Neural progenitor cell (in vitro differentiated cells): ENCODE measurements at regions not wholly inside any gene's neighbourhood (a gene's known extent, or its start where the extent isn't known, plus 50 kb on each side); places are given as distances from the start of the nearest gene placed in this dataset.
"Not testable (repeated sequence)": the region's sequence is repeated elsewhere in the genome, so short reads cannot be mapped to it uniquely, and the experiment has no call there.

Source experiments
- DNase-seq: peaks from one replicate; pipeline ENCODE4 v3.0.0-alpha.2; 2016; ENCODE audit warnings: low spot score
- H2AFZ ChIP-seq: fragments of 200-600 bp; sonication (generic); replicated peaks from 2 replicates; pipeline ENCODE4 v1.6.1; 2016; ENCODE audit warnings: antibody characterized with exemption
- H3F3A ChIP-seq: fragments of 200-600 bp; sonication (generic); 2 replicates; pipeline ENCODE4 v1.6.1; 2016; ENCODE audit warnings: antibody characterized with exemption, low read depth
- H3K27ac ChIP-seq: fragments of 200-600 bp; sonication (generic); 2 replicates; pipeline ENCODE4 v1.5.1; 2016; ENCODE audit warnings: mild to moderate bottlenecking
- H3K27me3 ChIP-seq: fragments of 200-600 bp; sonication (generic); 2 replicates; pipeline ENCODE4 v1.6.1; 2016; ENCODE audit warnings: mild to moderate bottlenecking, moderate library complexity
- H3K36me3 ChIP-seq: fragments of 200-600 bp; sonication (generic); 2 replicates; pipeline ENCODE4 v1.5.1; 2016
- H3K4me1 ChIP-seq: fragments of 200-600 bp; sonication (generic); 2 replicates; pipeline ENCODE4 v1.6.1; 2016; ENCODE audit warnings: mixed run types
- H3K4me2 ChIP-seq: fragments of 200-600 bp; sonication (generic); 2 replicates; pipeline ENCODE4 v1.6.1; 2016
- H3K4me3 ChIP-seq: fragments of 200-600 bp; sonication (generic); 2 replicates; pipeline ENCODE4 v1.5.1; 2016
- H3K79me2 ChIP-seq: fragments of 200-600 bp; sonication (generic); 2 replicates; pipeline ENCODE4 v1.6.1; 2016; ENCODE audit warnings: low read depth
- H3K9ac ChIP-seq: fragments of 200-600 bp; sonication (generic); 2 replicates; pipeline ENCODE4 v1.6.1; 2016
- H3K9me3 ChIP-seq: fragments of 200-600 bp; sonication (generic); 2 replicates; pipeline ENCODE4 v1.5.1; 2016; ENCODE audit warnings: low read depth
- H4K20me1 ChIP-seq: fragments of 200-600 bp; sonication (generic); 2 replicates; pipeline ENCODE4 v1.6.1; 2016; ENCODE audit warnings: low read depth
- H3K27ac Mint-ChIP-seq: 3 replicates; pipeline ENCODE4 v1.8.0; 2021; ENCODE audit warnings: mixed read lengths
- H3K27me3 Mint-ChIP-seq: 2 replicates; pipeline ENCODE4 v1.8.0; 2022; ENCODE audit warnings: low read depth, mild to moderate bottlenecking, inconsistent platforms, moderate library complexity, mixed read lengths; ENCODE audit not compliant: insufficient read depth
- H3K36me3 Mint-ChIP-seq: 3 replicates; pipeline ENCODE4 v1.8.0; 2021; ENCODE audit warnings: mixed read lengths
- H3K4me1 Mint-ChIP-seq: 3 replicates; pipeline ENCODE4 v1.8.0; 2021; ENCODE audit warnings: mixed read lengths
- H3K4me3 Mint-ChIP-seq: 3 replicates; pipeline ENCODE4 v1.8.0; 2021; ENCODE audit warnings: mild to moderate bottlenecking, moderate library complexity, mixed read lengths
- H3K9me3 Mint-ChIP-seq: 3 replicates; pipeline ENCODE4 v1.8.0; 2020; ENCODE audit warnings: mixed read lengths
- EZH2 ChIP-seq: fragments of 200-600 bp; sonication (generic); IDR thresholded peaks from 2 replicates; pipeline ENCODE4 v1.6.1; 2017; ENCODE audit warnings: antibody characterized with exemption, mild to moderate bottlenecking, moderate library complexity
- EZH2phosphoT487 ChIP-seq: fragments of 200-600 bp; sonication (generic); IDR thresholded peaks from 2 replicates; pipeline ENCODE4 v1.6.1; 2017; ENCODE audit warnings: antibody characterized with exemption
- TF ChIP-seq, protein P1 (sequence below): fragments of 200-600 bp; sonication (generic); IDR thresholded peaks from 2 replicates; pipeline ENCODE4 v1.5.1; 2017; ENCODE audit warnings: antibody characterized with exemption, mild to moderate bottlenecking

DNA sequence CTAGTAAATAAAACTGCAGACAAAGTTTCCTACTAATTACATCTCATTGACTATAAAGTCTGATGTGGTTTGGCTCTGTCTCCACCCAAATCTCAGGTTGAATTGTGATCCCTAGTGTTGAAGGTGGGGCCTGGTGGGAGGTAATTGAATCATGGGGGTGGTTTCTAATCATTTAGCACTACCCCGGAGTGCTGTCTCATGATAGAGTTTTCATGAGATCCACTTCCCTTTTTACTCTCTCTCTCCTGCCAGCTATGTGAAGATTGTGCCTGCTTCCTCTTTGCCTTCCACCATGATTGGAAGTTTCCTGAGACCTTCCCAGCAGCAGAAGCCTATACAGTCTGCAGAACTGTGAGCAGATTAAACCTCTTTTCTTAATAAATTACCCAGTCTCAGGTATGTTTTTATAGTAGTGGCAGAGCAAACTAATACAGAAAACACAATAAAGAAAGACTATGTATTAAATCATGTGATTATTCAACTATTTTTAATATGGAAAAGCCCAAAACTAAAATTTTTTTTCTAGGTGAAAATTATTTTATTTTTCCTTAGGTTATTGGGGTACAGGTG lies 232.1 kb downstream of the FZD1 start:
- H3K9me3 Mint-ChIP-seq = peaks cover 30% of the 10 kb centered on the region
- H2AFZ ChIP-seq = no peak overlapping the region
- no peaks in the 10 kb centered on the region for H3K9me3 ChIP-seq
- no peaks in the 10 kb centered on the region for H3K36me3 Mint-ChIP-seq
- no peaks in the 10 kb centered on the region for H3K27me3 ChIP-seq
- H3K27ac ChIP-seq = no peak overlapping the region
- H3K4me3 Mint-ChIP-seq = no peak overlapping the region
- no peaks in the 10 kb centered on the region for H3K4me1 ChIP-seq
- H3K4me1 Mint-ChIP-seq = no peaks in the 10 kb centered on the region
- TF ChIP-seq EZH2phosphoT487 (no peak), EZH2 (no peak)
- TF ChIP-seq, protein P1, sequence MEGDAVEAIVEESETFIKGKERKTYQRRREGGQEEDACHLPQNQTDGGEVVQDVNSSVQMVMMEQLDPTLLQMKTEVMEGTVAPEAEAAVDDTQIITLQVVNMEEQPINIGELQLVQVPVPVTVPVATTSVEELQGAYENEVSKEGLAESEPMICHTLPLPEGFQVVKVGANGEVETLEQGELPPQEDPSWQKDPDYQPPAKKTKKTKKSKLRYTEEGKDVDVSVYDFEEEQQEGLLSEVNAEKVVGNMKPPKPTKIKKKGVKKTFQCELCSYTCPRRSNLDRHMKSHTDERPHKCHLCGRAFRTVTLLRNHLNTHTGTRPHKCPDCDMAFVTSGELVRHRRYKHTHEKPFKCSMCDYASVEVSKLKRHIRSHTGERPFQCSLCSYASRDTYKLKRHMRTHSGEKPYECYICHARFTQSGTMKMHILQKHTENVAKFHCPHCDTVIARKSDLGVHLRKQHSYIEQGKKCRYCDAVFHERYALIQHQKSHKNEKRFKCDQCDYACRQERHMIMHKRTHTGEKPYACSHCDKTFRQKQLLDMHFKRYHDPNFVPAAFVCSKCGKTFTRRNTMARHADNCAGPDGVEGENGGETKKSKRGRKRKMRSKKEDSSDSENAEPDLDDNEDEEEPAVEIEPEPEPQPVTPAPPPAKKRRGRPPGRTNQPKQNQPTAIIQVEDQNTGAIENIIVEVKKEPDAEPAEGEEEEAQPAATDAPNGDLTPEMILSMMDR = no peak
- no peak overlapping the region for H3K27ac Mint-ChIP-seq
- H3K36me3 ChIP-seq = no peaks in the 10 kb centered on the region
- H3K9ac ChIP-seq = no peak overlapping the region
- no peak overlapping the region for H3K4me3 ChIP-seq
- no peaks in the 10 kb centered on the region for H3F3A ChIP-seq
- H3K79me2 ChIP-seq = no peaks in the 10 kb centered on the region
- H4K20me1 ChIP-seq = no peaks in the 10 kb centered on the region
- DNase-seq = no peak
- no peak overlapping the region for H3K4me2 ChIP-seq
- peaks cover 3% of the 10 kb centered on the region for H3K27me3 Mint-ChIP-seq

DNA sequence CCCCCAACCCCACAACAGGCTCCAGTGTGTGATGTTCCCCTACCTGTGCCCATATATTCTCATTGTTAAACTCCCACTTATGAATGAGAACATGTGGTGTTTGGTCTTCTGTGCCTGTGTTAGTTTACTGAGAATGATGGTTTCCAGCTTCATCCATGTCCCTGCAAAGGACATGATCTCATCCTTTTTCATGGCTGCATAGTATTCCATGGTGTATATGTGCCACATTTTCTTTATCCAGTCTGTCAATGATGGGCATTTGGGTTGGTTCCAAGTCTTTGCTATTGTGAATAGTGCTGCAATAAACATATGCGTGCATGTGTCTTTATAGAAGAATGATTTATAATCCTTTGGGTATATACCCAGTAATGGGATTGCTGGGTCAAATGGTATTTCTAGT lies 233.0 kb downstream of the FZD1 start:
- not testable (repeated sequence) for H3K4me2 ChIP-seq, H3K4me3 Mint-ChIP-seq, H3K4me3 ChIP-seq, H3K4me1 ChIP-seq, H3K9ac ChIP-seq, H3K79me2 ChIP-seq, H3K27me3 ChIP-seq, H3K36me3 ChIP-seq, H3K27ac ChIP-seq, H3F3A ChIP-seq, H3K27ac Mint-ChIP-seq, H2AFZ ChIP-seq, DNase-seq, H3K27me3 Mint-ChIP-seq, H3K4me1 Mint-ChIP-seq, H4K20me1 ChIP-seq, H3K36me3 Mint-ChIP-seq, H3K9me3 ChIP-seq
- H3K9me3 Mint-ChIP-seq = peaks cover 34% of the 10 kb centered on the region

GRCh38 chr7:91503934-91504555 lies 239.8 kb downstream of the FZD1 start:
- no peaks in the 10 kb centered on the region for H3K4me1 ChIP-seq
- no peak overlapping the region for H3K4me2 ChIP-seq
- H3K4me3 ChIP-seq = no peak overlapping the region
- H3K27me3 Mint-ChIP-seq = no peaks in the 10 kb centered on the region
- H3K9ac ChIP-seq = no peak overlapping the region
- H3K4me3 Mint-ChIP-seq = no peak overlapping the region
- H3K4me1 Mint-ChIP-seq = no peaks in the 10 kb centered on the region
- H3K27ac Mint-ChIP-seq = no peak overlapping the region
- peaks cover 27% of the 10 kb centered on the region for H3K9me3 Mint-ChIP-seq
- no peaks in the 10 kb centered on the region for H4K20me1 ChIP-seq
- no peaks in the 10 kb centered on the region for H3K27me3 ChIP-seq
- no peaks in the 10 kb centered on the region for H3F3A ChIP-seq
- H3K79me2 ChIP-seq = no peaks in the 10 kb centered on the region
- no peaks in the 10 kb centered on the region for H3K36me3 ChIP-seq
- TF ChIP-seq EZH2phosphoT487 (no peak), EZH2 (no peak)
- TF ChIP-seq, protein P1 = no peak
- no peaks in the 10 kb centered on the region for H3K9me3 ChIP-seq
- no peak overlapping the region for H3K27ac ChIP-seq
- H2AFZ ChIP-seq = no peak overlapping the region
- DNase-seq = no peak
- no peaks in the 10 kb centered on the region for H3K36me3 Mint-ChIP-seq

- no peak overlapping the region for H3K4me3 Mint-ChIP-seq
- no peaks in the 10 kb centered on the region for H3K4me1 Mint-ChIP-seq
- no peaks in the 10 kb centered on the region for H3F3A ChIP-seq
- H3K36me3 Mint-ChIP-seq = peaks cover 2% of the 10 kb centered on the region
- no peaks in the 10 kb centered on the region for H3K4me1 ChIP-seq
- H3K9ac ChIP-seq = no peak overlapping the region
- no peak overlapping the region for H3K4me3 ChIP-seq
- no peak overlapping the region for H3K27ac ChIP-seq
- H3K36me3 ChIP-seq = no peaks in the 10 kb centered on the region
- no peak overlapping the region for H3K27ac Mint-ChIP-seq
- H3K27me3 ChIP-seq = no peaks in the 10 kb centered on the region
- no peaks in the 10 kb centered on the region for H3K9me3 ChIP-seq
- H4K20me1 ChIP-seq = no peaks in the 10 kb centered on the region
- H3K27me3 Mint-ChIP-seq = no peaks in the 10 kb centered on the region
- TF ChIP-seq EZH2phosphoT487 (no peak), EZH2 (no peak)
- TF ChIP-seq, protein P1 = no peak
- H3K79me2 ChIP-seq = no peaks in the 10 kb centered on the region
- peaks cover 25% of the 10 kb centered on the region for H3K9me3 Mint-ChIP-seq
- H2AFZ ChIP-seq = no peak overlapping the region
- no peak for DNase-seq
- no peak overlapping the region for H3K4me2 ChIP-seq
These were observed 240.7 kb downstream of the FZD1 start for GRCh38 chr7:91504919-91505318.

DNA sequence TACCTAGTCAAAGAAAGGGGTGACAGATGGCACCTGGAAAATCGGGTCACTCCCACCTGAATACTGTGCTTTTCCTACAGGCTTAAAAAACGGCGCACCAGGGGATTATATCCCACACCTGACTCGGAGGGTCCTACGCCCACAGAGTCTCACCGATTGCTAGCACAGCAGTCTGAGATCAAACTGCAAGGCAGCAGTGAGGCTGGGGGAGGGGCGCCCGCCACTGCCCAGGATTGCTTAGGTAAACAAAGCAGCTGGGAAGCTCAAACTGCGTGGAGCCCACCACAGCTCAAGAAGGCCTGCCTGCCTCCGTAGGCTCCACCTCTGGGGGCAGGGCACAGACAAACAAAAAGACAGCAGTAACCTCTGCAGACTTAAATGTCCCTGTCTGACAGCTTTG lies 242.7 kb downstream of the FZD1 start:
- not testable (repeated sequence) for H3F3A ChIP-seq, H3K4me3 ChIP-seq, H3K27ac Mint-ChIP-seq, H3K27me3 Mint-ChIP-seq, H3K4me1 Mint-ChIP-seq, H3K4me3 Mint-ChIP-seq, H2AFZ ChIP-seq, H3K9ac ChIP-seq, H3K9me3 ChIP-seq, H3K4me2 ChIP-seq, H3K4me1 ChIP-seq, H3K27me3 ChIP-seq, H3K79me2 ChIP-seq, H3K27ac ChIP-seq, H3K36me3 Mint-ChIP-seq, H3K36me3 ChIP-seq, H4K20me1 ChIP-seq, DNase-seq
- H3K9me3 Mint-ChIP-seq = peaks cover 10% of the 10 kb centered on the region

GRCh38 chr7:91511861-91512260 lies 247.6 kb downstream of the FZD1 start:
- H3K9me3 Mint-ChIP-seq, H3K27ac Mint-ChIP-seq, H3K36me3 ChIP-seq, H3K27me3 ChIP-seq, H3K9ac ChIP-seq, H3K4me3 Mint-ChIP-seq, H2AFZ ChIP-seq, H3K27me3 Mint-ChIP-seq, H3K4me1 Mint-ChIP-seq, H3F3A ChIP-seq, H3K79me2 ChIP-seq, H3K4me3 ChIP-seq, DNase-seq, H3K36me3 Mint-ChIP-seq, H3K4me1 ChIP-seq, H3K4me2 ChIP-seq, H3K9me3 ChIP-seq, H4K20me1 ChIP-seq, H3K27ac ChIP-seq: not testable (repeated sequence)
